Neural cell (in vitro differentiated cells): ENCODE measurements at regions not wholly inside any gene's neighbourhood (a gene's known extent, or its start where the extent isn't known, plus 50 kb on each side); places are given as distances from the start of the nearest gene placed in this dataset.

Experiments
- H2AFZ ChIP-seq: fragments of 200-600, 300-800 bp; sonication (generic), shearing (Covaris generic); 2 replicates; pipeline ENCODE4 v1.6.0; 2014; ENCODE audit warnings: low read depth, mild to moderate bottlenecking, antibody characterized with exemption, low read length, moderate library complexity
- H3F3A ChIP-seq: fragments of 200-600 bp; shearing (Covaris generic); 2 replicates; pipeline ENCODE4 v1.6.1; 2016; ENCODE audit warnings: mild to moderate bottlenecking, moderate library complexity, mixed read lengths, antibody characterized with exemption, low read length; ENCODE audit not compliant: insufficient read depth, poor library complexity, severe bottlenecking
- H3K27ac ChIP-seq: fragments of 200-600, 300-800 bp; sonication (generic), shearing (Covaris generic); 2 replicates; pipeline ENCODE4 v1.5.1; 2014; ENCODE audit warnings: mild to moderate bottlenecking, low read length, moderate library complexity
- H3K27me3 ChIP-seq: fragments of 300-800, 200-600 bp; sonication (generic), shearing (Covaris generic); 2 replicates; pipeline ENCODE4 v1.6.0; 2014; ENCODE audit warnings: mild to moderate bottlenecking, low read depth, low read length, moderate library complexity; ENCODE audit not compliant: insufficient read depth
- H3K36me3 ChIP-seq: fragments of 300-800, 200-600 bp; sonication (generic), shearing (Covaris generic); 2 replicates; pipeline ENCODE4 v1.5.1; 2014; ENCODE audit warnings: mild to moderate bottlenecking, antibody characterized with exemption, low read length, moderate library complexity; ENCODE audit not compliant: insufficient read depth
- H3K4me2 ChIP-seq: fragments of 300-800, 200-600 bp; sonication (generic), shearing (Covaris generic); 2 replicates; pipeline ENCODE4 v1.6.0; 2014; ENCODE audit warnings: mild to moderate bottlenecking, low read length
- H3K4me3 ChIP-seq: fragments of 300-800, 200-600 bp; sonication (generic), shearing (Covaris generic); 2 replicates; pipeline ENCODE4 v1.5.1; 2014; ENCODE audit warnings: mild to moderate bottlenecking, low read length, moderate library complexity
- H3K79me2 ChIP-seq: fragments of 200-600 bp; shearing (Covaris generic); replicated peaks from 2 replicates; pipeline ENCODE4 v1.6.0; 2014; ENCODE audit warnings: mild to moderate bottlenecking, low read length, moderate library complexity; ENCODE audit not compliant: insufficient read depth
- H3K9ac ChIP-seq: fragments of 300-800, 200-600 bp; sonication (generic), shearing (Covaris generic); 2 replicates; pipeline ENCODE4 v1.6.1; 2016; ENCODE audit warnings: mild to moderate bottlenecking, low read length, mixed read lengths
- H3K9me2 ChIP-seq: fragments of 200-600 bp; shearing (Covaris generic); 2 replicates; pipeline ENCODE4 v1.6.1; 2016; ENCODE audit warnings: mild to moderate bottlenecking, low read length, mixed read lengths; ENCODE audit not compliant: insufficient read depth
- H3K9me3 ChIP-seq: fragments of 200-600, 300-800 bp; sonication (generic), shearing (Covaris generic); 2 replicates; pipeline ENCODE4 v1.6.1; 2016; ENCODE audit warnings: mild to moderate bottlenecking, mixed run types, low read length, moderate library complexity, mixed read lengths
- H4K20me1 ChIP-seq: fragments of 200-600 bp; shearing (Covaris generic); 2 replicates; pipeline ENCODE4 v1.6.1; 2016; ENCODE audit warnings: mild to moderate bottlenecking, mixed run types; ENCODE audit not compliant: insufficient read depth
- EP300 ChIP-seq: fragments of 450-650 bp; conservative IDR thresholded peaks from 2 replicates; pipeline ENCODE4 v1.6.1; 2014; ENCODE audit warnings: antibody characterized with exemption, mild to moderate bottlenecking, moderate library complexity; ENCODE audit not compliant: poor library complexity, severe bottlenecking
- EZH2 ChIP-seq: fragments of 200-600, 300-800 bp; shearing (Covaris generic), sonication (generic); IDR thresholded peaks from 2 replicates; pipeline ENCODE4 v1.6.1; 2014; ENCODE audit warnings: antibody characterized with exemption, low read length, borderline replicate concordance, mild to moderate bottlenecking; ENCODE audit not compliant: insufficient read depth, poor library complexity, severe bottlenecking
- MXI1 ChIP-seq: fragments of 450-650 bp; conservative IDR thresholded peaks from 2 replicates; pipeline ENCODE4 v1.6.1; 2014; ENCODE audit warnings: antibody characterized with exemption, mild to moderate bottlenecking; ENCODE audit not compliant: poor library complexity, severe bottlenecking
- POLR2AphosphoS5 ChIP-seq: IDR thresholded peaks from 2 replicates; pipeline ENCODE4 v1.6.1; 2012
- RAD21 ChIP-seq: fragments of 450-650 bp; conservative IDR thresholded peaks from 2 replicates; pipeline ENCODE4 v1.6.1; 2014; ENCODE audit warnings: antibody characterized with exemption, mild to moderate bottlenecking, moderate library complexity
- REST ChIP-seq: IDR thresholded peaks from 2 replicates; pipeline ENCODE4 v1.6.1; 2012; ENCODE audit warnings: borderline replicate concordance
- SMC3 ChIP-seq: fragments of 450-650 bp; conservative IDR thresholded peaks from 2 replicates; pipeline ENCODE4 v1.6.1; 2014; ENCODE audit warnings: antibody characterized with exemption, mild to moderate bottlenecking, moderate library complexity; ENCODE audit not compliant: poor library complexity
- TAF1 ChIP-seq: IDR thresholded peaks from 2 replicates; pipeline ENCODE4 v1.6.1; 2012; ENCODE audit warnings: low read depth
- TF ChIP-seq, protein P1 (sequence below): fragments of 450-650 bp; IDR thresholded peaks from 2 replicates; pipeline ENCODE4 v1.5.1; 2014; ENCODE audit warnings: antibody characterized with exemption, mild to moderate bottlenecking, moderate library complexity; ENCODE audit not compliant: poor library complexity, severe bottlenecking

GRCh38 chr22:49111085-49111484 is 716.6 kb downstream of the BRD1 start:
- Histone ChIP-seq H3F3A (no peaks in the 10 kb centered on the region), H3K9me2 (no peaks in the 10 kb centered on the region), H3K4me3 (no peak overlapping the region), H3K36me3 (no peaks in the 10 kb centered on the region), H3K9ac (no peak overlapping the region), H4K20me1 (no peaks in the 10 kb centered on the region), H3K9me3 (no peaks in the 10 kb centered on the region), H3K27ac (no peak overlapping the region), H3K27me3 (no peaks in the 10 kb centered on the region), H2AFZ (no peak overlapping the region), H3K4me2 (no peak overlapping the region), H3K79me2 (no peaks in the 10 kb centered on the region)
- TF ChIP-seq MXI1 (no peak), RAD21 (no peak), EZH2 (no peak)

GRCh38 chr22:49108636-49109315 is 718.9 kb downstream of the BRD1 start:
- TF ChIP-seq EP300 (no peak), EZH2 (no peak), MXI1 (no peak)
- no peaks in the 10 kb centered on the region for H3K27me3 ChIP-seq
- no peak overlapping the region for H3K4me3 ChIP-seq
- no peaks in the 10 kb centered on the region for H3K36me3 ChIP-seq
- H3K27ac ChIP-seq = no peak overlapping the region
- no peak overlapping the region for H3K9ac ChIP-seq
- no peaks in the 10 kb centered on the region for H3K79me2 ChIP-seq
- H2AFZ ChIP-seq = no peak overlapping the region
- H3K4me2 ChIP-seq = no peak overlapping the region
- H3K9me2 ChIP-seq = no peaks in the 10 kb centered on the region
- no peaks in the 10 kb centered on the region for H4K20me1 ChIP-seq
- H3K9me3 ChIP-seq = no peaks in the 10 kb centered on the region
- no peaks in the 10 kb centered on the region for H3F3A ChIP-seq

DNA sequence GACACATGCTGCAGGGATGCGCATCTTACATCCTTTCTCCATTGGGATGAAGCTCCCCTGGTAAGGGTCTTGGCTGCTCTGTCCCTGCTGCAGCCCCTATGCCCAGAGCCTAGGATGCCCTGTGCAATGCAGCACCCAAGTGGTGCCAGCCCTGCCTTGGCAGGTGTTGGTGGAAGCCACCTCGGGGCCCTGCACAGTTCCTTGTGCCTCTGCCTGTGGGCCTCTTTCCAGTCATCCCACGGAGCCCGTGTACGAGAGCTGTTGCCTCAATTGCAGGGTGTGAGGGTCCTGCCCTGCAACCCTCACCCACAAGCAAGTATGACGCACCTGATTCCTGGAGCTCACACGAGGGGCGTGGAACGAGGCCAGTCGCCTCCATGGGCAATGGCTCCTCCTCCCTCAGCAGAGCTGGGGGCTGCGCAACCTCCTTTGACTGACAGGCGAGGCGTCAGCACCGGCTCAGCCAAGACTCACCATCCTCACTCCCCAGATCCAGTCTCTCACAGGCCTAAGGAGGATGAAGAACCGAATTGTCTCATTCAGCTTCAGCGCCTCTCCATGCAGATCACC is 719.6 kb downstream of the BRD1 start:
- H3K9ac ChIP-seq = no peak overlapping the region
- no peaks in the 10 kb centered on the region for H3F3A ChIP-seq
- TF ChIP-seq SMC3 = no peak
- TF ChIP-seq, protein P1, sequence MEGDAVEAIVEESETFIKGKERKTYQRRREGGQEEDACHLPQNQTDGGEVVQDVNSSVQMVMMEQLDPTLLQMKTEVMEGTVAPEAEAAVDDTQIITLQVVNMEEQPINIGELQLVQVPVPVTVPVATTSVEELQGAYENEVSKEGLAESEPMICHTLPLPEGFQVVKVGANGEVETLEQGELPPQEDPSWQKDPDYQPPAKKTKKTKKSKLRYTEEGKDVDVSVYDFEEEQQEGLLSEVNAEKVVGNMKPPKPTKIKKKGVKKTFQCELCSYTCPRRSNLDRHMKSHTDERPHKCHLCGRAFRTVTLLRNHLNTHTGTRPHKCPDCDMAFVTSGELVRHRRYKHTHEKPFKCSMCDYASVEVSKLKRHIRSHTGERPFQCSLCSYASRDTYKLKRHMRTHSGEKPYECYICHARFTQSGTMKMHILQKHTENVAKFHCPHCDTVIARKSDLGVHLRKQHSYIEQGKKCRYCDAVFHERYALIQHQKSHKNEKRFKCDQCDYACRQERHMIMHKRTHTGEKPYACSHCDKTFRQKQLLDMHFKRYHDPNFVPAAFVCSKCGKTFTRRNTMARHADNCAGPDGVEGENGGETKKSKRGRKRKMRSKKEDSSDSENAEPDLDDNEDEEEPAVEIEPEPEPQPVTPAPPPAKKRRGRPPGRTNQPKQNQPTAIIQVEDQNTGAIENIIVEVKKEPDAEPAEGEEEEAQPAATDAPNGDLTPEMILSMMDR = no peak
- TF ChIP-seq RAD21 = no peak
- TF ChIP-seq EZH2 = no peak
- no peak for TF ChIP-seq MXI1
- TF ChIP-seq POLR2AphosphoS5 = no peak
- no peak for TF ChIP-seq REST
- TF ChIP-seq EP300 = no peak
- TF ChIP-seq TAF1 = no peak
- no peaks in the 10 kb centered on the region for H3K27me3 ChIP-seq
- no peak overlapping the region for H3K27ac ChIP-seq
- no peaks in the 10 kb centered on the region for H3K79me2 ChIP-seq
- H3K9me2 ChIP-seq = no peaks in the 10 kb centered on the region
- no peak overlapping the region for H3K4me3 ChIP-seq
- H3K4me2 ChIP-seq = no peak overlapping the region
- H2AFZ ChIP-seq = no peak overlapping the region
- no peaks in the 10 kb centered on the region for H3K36me3 ChIP-seq
- no peaks in the 10 kb centered on the region for H3K9me3 ChIP-seq
- H4K20me1 ChIP-seq = no peaks in the 10 kb centered on the region
